Tibial artery (tissue), 4 donors: ENCODE measurements at regions not wholly inside any gene's neighbourhood (a gene's known extent, or its start where the extent isn't known, plus 50 kb on each side); places are given as distances from the start of the nearest gene placed in this dataset.

Source experiments
- DNase-seq, 2 donors: peaks; one replicate each; pipeline ENCODE4 v3.0.0-alpha.2; 2019
- H3K27ac ChIP-seq, 2 donors: fragments of 200-600 bp; sonication (generic) in 1 of 2; 1 replicate in 1 of 2; 2 replicates in 1 of 2; pipeline ENCODE4 v1.5.1; 2018 to 2019; ENCODE audit warnings: mild to moderate bottlenecking in 1 of 2
- H3K27me3 ChIP-seq, 2 donors: fragments of 200-600 bp; sonication (generic) in 1 of 2; one replicate each; pipeline versions ENCODE4 v1.5.1 to v1.6.0; 2016 to 2019
- H3K36me3 ChIP-seq, 3 donors: fragments of 200-600 bp; sonication (generic) in 2 of 3; one replicate each; pipeline ENCODE4 v1.5.1; 2016 to 2019; ENCODE audit warnings: mild to moderate bottlenecking in 2 of 3
- H3K4me1 ChIP-seq, 4 donors: fragments of 200-600 bp; sonication (generic) in 2 of 4; 1 replicate in 3 of 4; 2 replicates in 1 of 4; pipeline ENCODE4 v1.5.1; 2016 to 2019
- H3K4me3 ChIP-seq, 2 donors: fragments of 200-600 bp; sonication (generic) in 1 of 2; 1 replicate in 1 of 2; 2 replicates in 1 of 2; pipeline ENCODE4 v1.5.1; 2018 to 2019; ENCODE audit warnings: mild to moderate bottlenecking in 2 of 2
- H3K9me3 ChIP-seq, 3 donors: fragments of 200-600 bp; sonication (generic) in 1 of 3; one replicate each; pipeline ENCODE4 v1.5.1; 2016 to 2019
- intact Hi-C: fragments of 100-400 bp; cut with DNase I; formaldehyde crosslinking; loops from one replicate; pipeline ENCODE4 v1.15.0; 2023; ENCODE audit warnings: low total_unique reads
- TF ChIP-seq, protein P1 (sequence below), 2 experiments: fragments of 200-600 bp in 1 of 2; fragments of 450-650 bp in 1 of 2; IDR thresholded peaks; one replicate each; pipeline ENCODE4 v1.5.1; 2017 to 2019; ENCODE audit warnings: antibody characterized with exemption in 2 of 2, mild to moderate bottlenecking in 1 of 2, moderate library complexity in 1 of 2

- H3K36me3 ChIP-seq: no peaks in the 10 kb centered on the region
- TF ChIP-seq, protein P1, sequence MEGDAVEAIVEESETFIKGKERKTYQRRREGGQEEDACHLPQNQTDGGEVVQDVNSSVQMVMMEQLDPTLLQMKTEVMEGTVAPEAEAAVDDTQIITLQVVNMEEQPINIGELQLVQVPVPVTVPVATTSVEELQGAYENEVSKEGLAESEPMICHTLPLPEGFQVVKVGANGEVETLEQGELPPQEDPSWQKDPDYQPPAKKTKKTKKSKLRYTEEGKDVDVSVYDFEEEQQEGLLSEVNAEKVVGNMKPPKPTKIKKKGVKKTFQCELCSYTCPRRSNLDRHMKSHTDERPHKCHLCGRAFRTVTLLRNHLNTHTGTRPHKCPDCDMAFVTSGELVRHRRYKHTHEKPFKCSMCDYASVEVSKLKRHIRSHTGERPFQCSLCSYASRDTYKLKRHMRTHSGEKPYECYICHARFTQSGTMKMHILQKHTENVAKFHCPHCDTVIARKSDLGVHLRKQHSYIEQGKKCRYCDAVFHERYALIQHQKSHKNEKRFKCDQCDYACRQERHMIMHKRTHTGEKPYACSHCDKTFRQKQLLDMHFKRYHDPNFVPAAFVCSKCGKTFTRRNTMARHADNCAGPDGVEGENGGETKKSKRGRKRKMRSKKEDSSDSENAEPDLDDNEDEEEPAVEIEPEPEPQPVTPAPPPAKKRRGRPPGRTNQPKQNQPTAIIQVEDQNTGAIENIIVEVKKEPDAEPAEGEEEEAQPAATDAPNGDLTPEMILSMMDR (IDR thresholded peaks at IDR 0.05): no peak
- no peaks in the 10 kb centered on the region for H3K9me3 ChIP-seq
- H3K4me1 ChIP-seq: no peaks in the 10 kb centered on the region
- intact Hi-C loops: no loop called here
- DNase-seq: no peak
- no peak overlapping the region for H3K27ac ChIP-seq
- no peaks in the 10 kb centered on the region for H3K27me3 ChIP-seq
- H3K4me3 ChIP-seq: no peak overlapping the region
Observed at GRCh38 chr1:177865807-177866206, 104.1 kb downstream of the SEC16B start.

DNA sequence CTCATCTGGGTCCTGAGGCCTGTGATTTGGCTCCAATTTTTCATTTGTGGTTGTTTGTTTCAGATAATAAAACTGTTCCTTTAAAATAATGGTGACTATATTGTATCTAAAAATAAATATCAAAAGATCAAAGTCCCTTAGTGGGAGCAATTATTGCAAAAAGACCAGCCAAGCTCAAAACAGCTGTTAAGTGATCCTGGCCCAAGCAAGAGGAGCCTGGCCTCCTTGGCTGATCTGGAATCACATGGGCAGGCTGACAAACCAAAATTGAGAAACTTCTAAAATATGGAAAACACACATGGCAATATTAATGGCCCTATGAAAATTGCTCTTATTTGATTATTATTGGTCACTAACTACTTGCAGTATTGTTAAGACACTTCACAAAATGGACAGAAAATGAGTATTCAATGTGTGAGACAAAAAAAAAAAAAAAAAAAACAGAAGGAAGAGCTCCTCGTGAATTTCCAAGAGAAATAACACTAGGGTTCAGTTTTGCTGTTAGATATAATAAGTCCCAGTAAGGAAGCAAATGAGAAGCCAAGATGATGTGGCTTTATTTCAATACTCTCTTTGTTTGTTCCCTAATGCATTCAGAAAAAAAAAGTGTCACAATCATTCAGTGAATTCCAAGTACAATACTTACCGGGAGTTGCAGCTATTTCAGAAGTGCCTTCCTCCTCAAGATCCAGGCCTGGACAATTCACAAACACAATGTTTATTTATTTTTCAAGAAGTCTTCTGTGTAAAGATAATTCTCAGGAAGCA is 105.1 kb downstream of the SEC16B start:
- Histone ChIP-seq H3K27ac (no peak overlapping the region), H3K4me3 (no peak overlapping the region), H3K4me1 (no peaks in the 10 kb centered on the region), H3K36me3 (no peaks in the 10 kb centered on the region), H3K27me3 (no peaks in the 10 kb centered on the region), H3K9me3 (no peaks in the 10 kb centered on the region)
- intact Hi-C loops: no loop called here
- peak in 1 of 2 donors; percentile 24 for DNase-seq
- TF ChIP-seq, protein P1 (IDR thresholded peaks at IDR 0.05): no peak

GRCh38 chr1:177863796-177864195 is 106.1 kb downstream of the SEC16B start:
- no peak for DNase-seq
- H3K9me3 ChIP-seq: no peaks in the 10 kb centered on the region
- no peak overlapping the region for H3K27ac ChIP-seq
- no peaks in the 10 kb centered on the region for H3K4me1 ChIP-seq
- H3K4me3 ChIP-seq: no peak overlapping the region
- no peaks in the 10 kb centered on the region for H3K27me3 ChIP-seq
- TF ChIP-seq, protein P1 (IDR thresholded peaks at IDR 0.05): no peak
- intact Hi-C loops: no loop called here
- H3K36me3 ChIP-seq: no peaks in the 10 kb centered on the region

DNA sequence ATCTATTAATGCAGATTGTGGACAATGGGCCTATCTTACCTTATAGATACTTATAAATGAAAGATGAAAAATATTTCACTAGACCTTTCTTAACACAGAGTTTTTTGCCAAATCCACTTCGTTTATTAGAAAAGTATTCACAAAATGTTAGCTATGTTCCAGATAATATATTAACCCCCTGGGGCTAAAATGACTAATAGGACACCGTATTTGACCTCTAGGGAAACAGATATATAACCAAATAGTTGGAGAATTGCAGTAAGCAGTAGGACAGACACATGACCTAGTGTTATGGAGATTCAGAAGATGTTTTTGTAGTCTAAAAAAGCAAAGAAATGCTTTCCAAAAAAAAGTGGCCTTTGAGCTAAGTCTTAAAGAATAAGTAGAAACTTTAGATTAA is 106.9 kb downstream of the SEC16B start:
- H3K4me1 ChIP-seq: no peaks in the 10 kb centered on the region
- H3K9me3 ChIP-seq: no peaks in the 10 kb centered on the region
- no peak overlapping the region for H3K4me3 ChIP-seq
- TF ChIP-seq, protein P1 (IDR thresholded peaks at IDR 0.05): no peak
- H3K36me3 ChIP-seq: no peaks in the 10 kb centered on the region
- no peak for DNase-seq
- intact Hi-C loops: no loop called here
- H3K27me3 ChIP-seq: no peaks in the 10 kb centered on the region
- no peak overlapping the region for H3K27ac ChIP-seq

DNA sequence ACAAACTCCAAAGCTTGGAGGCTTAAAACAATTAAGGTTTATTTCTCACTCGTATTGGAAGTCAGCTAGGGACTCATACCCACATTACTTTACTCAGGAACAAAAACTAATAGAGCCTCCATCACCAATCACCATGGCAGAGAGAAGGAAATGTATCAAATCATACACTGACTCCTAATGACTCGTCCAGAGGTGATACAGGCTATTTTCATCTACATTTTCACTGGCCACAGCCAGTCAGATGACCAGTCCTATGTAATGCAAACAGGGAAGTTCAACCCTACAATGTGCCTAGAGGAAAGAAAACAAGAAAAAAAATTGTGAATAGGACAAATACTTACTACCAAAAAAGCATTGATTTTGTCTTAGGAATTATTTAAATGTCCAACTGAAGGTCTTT is 110.3 kb downstream of the SEC16B start:
- no peaks in the 10 kb centered on the region for H3K36me3 ChIP-seq
- intact Hi-C loops: no loop called here
- DNase-seq: no peak
- H3K4me1 ChIP-seq: no peaks in the 10 kb centered on the region
- H3K27me3 ChIP-seq: no peaks in the 10 kb centered on the region
- no peak overlapping the region for H3K27ac ChIP-seq
- no peak overlapping the region for H3K4me3 ChIP-seq
- TF ChIP-seq, protein P1 (IDR thresholded peaks at IDR 0.05): no peak
- no peaks in the 10 kb centered on the region for H3K9me3 ChIP-seq
